CD4-positive, alpha-beta T cell treated with Interleukin-4 for 4 hours (primary cell): ENCODE measurements at regions not wholly inside any gene's neighbourhood (a gene's known extent, or its start where the extent isn't known, plus 50 kb on each side); places are given as distances from the start of the nearest gene placed in this dataset.

Source experiments
- DNase-seq: peaks from one replicate; pipeline ENCODE4 v3.0.0-alpha.2; 2020

- DNase-seq, result no peak
Observed at GRCh38 chr2:196318517-196319377, 147.4 kb upstream of the STK17B start.

DNA sequence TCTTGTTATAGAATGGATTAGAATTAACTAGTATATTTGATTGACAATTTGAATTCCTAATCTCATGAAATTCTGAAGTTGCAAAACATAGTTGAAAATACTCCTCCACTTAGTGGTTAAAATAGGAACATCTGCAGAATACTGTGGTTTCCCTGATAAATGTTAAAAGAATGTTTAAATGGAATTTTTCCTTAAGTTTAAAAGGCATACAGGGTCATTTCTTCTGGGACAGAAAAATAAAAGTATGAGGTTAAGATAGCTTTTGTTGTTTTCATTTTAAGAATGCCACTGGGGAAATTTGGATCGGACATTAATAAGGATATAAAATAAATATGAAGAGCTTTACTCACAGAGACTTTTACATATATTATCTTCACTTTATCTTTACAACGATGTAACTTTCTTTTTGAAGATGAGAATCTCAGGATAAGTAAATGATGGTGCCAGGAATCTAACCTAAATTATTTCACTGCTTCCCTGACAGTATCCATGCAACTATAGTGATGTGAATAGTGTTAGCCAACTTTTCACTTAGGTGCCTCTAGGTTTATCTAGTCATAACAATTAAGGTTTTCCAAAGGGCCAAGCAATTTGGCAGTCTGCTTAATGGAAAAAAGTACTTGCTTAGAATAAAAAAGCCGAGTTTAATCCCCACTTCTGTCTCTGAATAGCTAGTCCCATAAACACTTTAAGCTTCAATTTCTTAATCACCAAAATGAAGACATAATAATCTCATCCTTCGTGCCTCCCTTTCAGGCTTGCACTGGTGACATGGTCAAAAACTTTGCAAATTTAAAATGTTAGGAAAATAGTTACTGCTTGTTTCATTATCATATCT is 151.8 kb upstream of the STK17B start:
- no peak for DNase-seq

GRCh38 chr2:196324211-196324610 is 152.8 kb upstream of the STK17B start:
- no peak for DNase-seq

DNA sequence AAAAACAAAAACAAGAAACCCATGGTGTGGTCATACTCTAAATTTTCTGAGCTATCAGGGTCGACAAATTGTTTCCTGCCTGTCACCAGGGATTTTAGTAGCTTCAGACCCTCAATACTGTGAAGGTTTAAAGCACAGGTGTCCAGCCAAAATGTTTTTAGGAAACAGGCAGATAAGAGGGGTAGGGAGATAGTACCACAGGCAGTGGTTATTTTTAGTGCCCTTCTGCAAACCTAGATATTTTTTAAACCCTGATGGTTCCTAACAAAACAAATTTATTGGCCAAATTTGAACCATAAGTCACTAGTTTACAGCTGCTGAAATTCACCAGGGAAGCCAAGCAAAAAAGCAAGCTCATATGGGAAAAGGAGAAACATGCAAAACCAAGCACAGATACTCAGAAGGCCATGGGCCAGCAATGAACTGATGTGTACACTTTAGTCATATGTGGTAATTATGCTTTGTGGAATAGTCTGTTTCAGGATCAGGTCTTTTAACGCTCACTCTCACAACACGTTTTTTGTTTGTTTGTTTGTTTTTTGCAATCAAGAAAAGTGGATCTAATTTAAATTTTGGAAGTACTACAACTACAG is 156.8 kb upstream of the STK17B start:
- DNase-seq, result no peak

GRCh38 chr2:196329959-196330358 is 158.6 kb upstream of the STK17B start:
- no peak for DNase-seq

DNA sequence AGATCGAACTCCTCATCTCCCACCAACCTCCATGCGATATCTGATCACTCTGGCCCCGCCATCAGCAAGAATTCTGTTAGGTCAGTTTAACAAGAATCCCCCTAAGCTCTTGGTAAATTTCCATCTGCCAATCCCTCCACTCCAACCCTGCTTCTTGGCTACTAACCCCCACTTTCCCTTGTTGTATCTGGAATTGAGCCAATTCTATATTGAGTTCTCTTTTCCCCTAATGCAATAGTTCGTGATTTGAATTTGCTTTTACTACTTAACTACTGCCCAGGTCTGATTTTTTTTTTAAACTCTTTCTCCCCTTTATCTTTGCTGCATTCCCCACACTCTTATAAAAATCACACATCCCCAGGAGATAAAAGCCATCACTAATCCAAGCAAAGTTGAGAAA is 159.3 kb upstream of the STK17B start:
- DNase-seq, result no peak

DNA sequence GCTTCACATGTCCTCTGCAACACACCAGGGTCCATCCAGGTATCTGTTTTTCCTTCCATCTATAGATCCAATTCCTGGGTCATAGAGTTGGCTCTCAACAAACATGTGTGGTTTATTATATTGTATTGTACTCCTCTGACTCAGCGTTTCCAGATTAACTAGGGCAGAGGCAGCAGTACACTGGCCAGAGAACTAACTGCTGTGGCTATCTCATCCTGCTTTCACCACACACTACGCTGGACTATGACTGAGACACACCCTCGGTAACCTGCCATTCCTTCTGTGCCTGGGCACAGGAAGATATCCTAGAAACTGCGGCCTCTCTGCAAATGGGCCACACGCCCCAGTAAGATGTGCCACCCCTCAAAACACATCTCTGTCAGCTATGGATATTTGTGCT is 159.8 kb upstream of the STK17B start:
- DNase-seq, result no peak

DNA sequence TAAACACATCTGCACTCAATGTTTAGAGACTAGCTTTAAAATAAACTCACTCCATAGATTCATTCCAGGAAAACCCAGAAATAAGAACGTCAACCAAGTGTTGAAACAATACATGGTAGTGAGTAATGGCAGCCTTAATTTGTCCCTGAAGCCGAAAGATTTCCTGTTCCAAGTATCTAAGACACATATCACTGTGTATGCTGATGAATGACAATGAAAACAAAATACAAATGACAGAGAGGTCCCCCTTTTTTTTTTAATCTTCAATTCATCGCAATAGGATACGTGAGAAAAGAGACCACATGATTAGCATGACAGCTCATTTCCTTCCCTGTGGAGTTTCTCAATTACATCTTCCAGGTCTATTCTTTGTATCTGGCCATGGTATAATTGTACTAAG is 160.5 kb upstream of the STK17B start:
- DNase-seq, result no peak

DNA sequence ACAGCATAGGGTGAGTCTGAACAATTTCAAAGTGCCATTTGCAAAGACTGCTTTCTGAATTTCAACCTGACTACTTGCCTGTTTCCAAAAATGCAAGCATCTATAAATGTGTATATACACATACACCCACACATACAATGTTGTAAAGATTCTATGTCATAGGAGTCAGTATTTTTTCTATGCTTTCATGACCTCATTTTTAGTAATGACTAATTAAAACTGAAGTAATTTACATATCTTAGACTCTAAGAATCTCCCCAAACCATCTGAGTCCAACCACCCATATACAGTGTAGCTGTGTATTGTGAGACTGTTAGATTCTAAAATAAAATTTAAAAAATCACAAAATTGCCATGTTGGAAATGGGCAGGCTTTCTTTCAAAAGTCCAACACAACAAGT is 162.0 kb upstream of the STK17B start:
- no peak for DNase-seq

- DNase-seq, result no peak
Observed at GRCh38 chr2:196334710-196335109, 163.3 kb upstream of the STK17B start.

- DNase-seq, result no peak
Observed at GRCh38 chr2:196335221-196335634, 163.8 kb upstream of the STK17B start.

- no peak for DNase-seq
Observed at GRCh38 chr2:196336207-196336606, 164.8 kb upstream of the STK17B start.

DNA sequence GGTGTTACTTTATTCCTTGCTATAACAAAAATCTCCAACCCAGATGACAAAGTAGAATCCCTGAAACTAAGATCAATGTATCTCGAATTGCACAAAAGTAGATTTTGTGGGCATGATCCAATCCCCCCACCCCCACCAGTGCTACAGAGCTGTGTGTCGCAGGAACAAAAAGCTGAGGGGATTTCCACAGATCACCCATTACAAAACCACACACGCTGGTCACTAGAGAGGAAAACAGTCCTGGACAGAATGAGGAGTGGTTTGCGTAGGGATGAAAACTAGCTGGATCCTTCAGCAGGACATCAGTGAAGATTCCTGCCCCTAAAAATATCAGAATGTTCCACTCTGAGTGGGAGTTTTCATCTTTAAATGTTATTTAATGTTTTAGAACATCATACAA is 165.3 kb upstream of the STK17B start:
- no peak for DNase-seq

GRCh38 chr2:196337208-196337953 is 166.0 kb upstream of the STK17B start:
- DNase-seq, result peak; percentile 28

GRCh38 chr2:196338440-196338839 is 167.1 kb upstream of the STK17B start:
- DNase-seq, result no peak

DNA sequence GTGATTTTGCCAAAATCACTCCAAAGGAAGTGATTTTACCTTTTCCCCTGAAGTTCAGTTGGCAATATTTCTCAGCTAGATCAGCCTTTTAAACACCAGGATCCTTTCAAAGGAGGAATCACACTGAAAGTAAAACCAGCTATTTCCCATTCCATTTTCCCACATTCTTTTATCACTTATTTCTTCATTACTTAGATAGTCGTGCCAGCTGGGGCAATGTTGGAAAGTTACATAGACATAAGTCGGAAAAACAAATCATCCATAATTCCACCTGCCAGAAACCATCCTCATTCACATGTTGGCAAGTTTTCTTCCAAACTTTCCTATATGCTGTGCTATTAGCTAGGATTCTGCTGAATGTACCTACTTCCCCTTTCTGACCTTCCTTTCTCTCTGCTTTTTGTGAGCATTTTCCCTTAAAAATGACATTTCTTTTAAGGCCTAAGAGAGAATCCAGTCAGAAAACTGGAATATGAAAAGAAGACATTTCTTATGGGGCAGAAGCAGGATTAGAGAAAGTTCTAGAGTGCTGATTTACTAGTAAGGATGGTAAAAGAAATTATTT is 170.0 kb upstream of the STK17B start:
- DNase-seq, result no peak

DNA sequence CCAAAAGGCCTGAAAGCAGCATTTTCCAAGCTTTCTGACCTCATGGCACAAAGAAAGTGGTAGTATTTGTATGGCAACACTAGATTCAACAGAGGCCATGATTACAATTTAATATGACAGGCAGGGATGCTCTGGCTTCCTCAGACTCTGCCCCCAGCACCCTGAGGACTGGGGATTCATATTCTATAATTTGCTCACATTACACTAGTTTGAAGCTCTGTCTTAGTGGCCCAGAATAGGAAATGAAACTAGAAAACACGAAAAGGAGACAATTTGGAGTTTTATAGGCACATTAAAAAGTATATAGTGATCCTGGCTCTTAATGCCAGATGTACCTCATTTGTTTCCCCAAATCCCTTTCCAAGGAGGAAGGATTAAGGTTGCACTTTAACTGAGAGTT is 173.0 kb upstream of the STK17B start:
- DNase-seq, result no peak

GRCh38 chr2:196353717-196354116 is 182.3 kb upstream of the STK17B start:
- DNase-seq, result no peak

DNA sequence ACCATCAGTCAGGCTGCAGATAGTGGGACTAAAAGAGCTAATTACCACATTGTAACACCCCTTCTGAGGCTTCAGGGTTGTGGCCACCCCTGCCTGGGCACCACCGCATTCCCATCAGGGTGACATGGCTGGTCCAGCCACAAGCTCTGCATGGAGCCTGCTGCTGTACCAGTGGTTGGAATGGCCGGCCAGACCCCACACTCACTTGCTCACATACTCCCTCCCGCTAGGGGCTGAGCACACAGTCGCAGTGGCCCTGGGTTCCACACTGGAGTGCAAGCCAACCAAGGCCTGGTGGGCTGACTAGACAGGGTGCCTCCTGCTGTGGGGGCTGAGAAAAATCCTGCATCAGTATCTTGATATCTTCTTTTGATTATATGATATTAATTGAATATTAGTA is 182.8 kb upstream of the STK17B start:
- no peak for DNase-seq

DNA sequence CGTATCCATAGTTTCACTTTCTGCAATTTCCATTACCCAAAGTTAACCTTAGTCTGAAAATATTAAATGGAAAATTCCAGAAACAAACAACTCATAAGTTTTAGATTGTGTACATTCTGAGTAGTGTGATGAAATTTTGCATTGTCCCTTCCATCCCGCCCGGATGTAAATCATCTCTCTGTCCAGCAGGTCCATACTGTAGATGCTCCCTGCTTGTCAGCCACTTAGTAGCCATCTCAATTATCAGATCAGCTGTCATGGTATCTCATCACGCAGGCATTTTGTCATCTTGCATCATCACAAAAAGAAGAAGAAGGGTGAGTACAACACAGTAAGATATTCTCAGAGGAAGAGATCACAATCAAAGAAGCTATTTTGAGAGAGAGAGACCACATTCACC is 185.0 kb upstream of the STK17B start:
- DNase-seq, result no peak

- no peak for DNase-seq
Observed at GRCh38 chr2:196360650-196361049, 189.3 kb upstream of the STK17B start.

- no peak for DNase-seq
Observed at GRCh38 chr2:196361606-196362326, 190.4 kb upstream of the STK17B start.
